DOHH2 (cell line): ENCODE measurements at regions not wholly inside any gene's neighbourhood (a gene's known extent, or its start where the extent isn't known, plus 50 kb on each side); places are given as distances from the start of the nearest gene placed in this dataset.
"Not testable (repeated sequence)": the region's sequence is repeated elsewhere in the genome, so short reads cannot be mapped to it uniquely, and the experiment has no call there.

Experiments used
- CTCF ChIP-seq: fragments of 200-600 bp; sonication (generic); IDR thresholded peaks from one replicate; pipeline ENCODE4 v1.5.1; 2014; ENCODE audit warnings: antibody characterized with exemption, mild to moderate bottlenecking, low read depth, low read length; ENCODE audit not compliant: poor library complexity, severe bottlenecking
- EZH2phosphoT487 ChIP-seq: fragments of 200-600 bp; sonication (generic); IDR thresholded peaks from 2 replicates; pipeline ENCODE4 v1.6.1; 2017; ENCODE audit warnings: borderline replicate concordance, mild to moderate bottlenecking, antibody characterized with exemption, low read length, moderate library complexity, mixed read lengths

GRCh38 chr14:104308534-104308933 is 170.1 kb downstream of the KIF26A start:
- TF ChIP-seq CTCF, EZH2phosphoT487: not testable (repeated sequence)
